Kidney epithelial cell (primary cell): ENCODE measurements at regions not wholly inside any gene's neighbourhood (a gene's known extent, or its start where the extent isn't known, plus 50 kb on each side); places are given as distances from the start of the nearest gene placed in this dataset.

Experiments
- DNase-seq: peaks from one replicate; pipeline ENCODE4 v3.0.0-alpha.2; 2010; ENCODE audit warnings: low read depth
- H3K27me3 ChIP-seq: 2 replicates; pipeline ENCODE4 v1.6.0; 2011; ENCODE audit warnings: low read length; ENCODE audit not compliant: control insufficient read depth, insufficient read depth
- H3K36me3 ChIP-seq: 2 replicates; pipeline ENCODE4 v1.5.1; 2011; ENCODE audit warnings: low read length; ENCODE audit not compliant: control insufficient read depth, insufficient read depth
- H3K4me3 ChIP-seq: 2 replicates; pipeline ENCODE4 v1.5.1; 2011; ENCODE audit warnings: low read depth, mild to moderate bottlenecking, control low read depth, low read length
- TF ChIP-seq, protein P1 (sequence below): IDR thresholded peaks from 2 replicates; pipeline ENCODE4 v1.5.1; 2011; ENCODE audit warnings: mild to moderate bottlenecking, moderate library complexity, low read length, control low read depth, inconsistent platforms; ENCODE audit not compliant: insufficient read depth, poor library complexity, severe bottlenecking

DNA sequence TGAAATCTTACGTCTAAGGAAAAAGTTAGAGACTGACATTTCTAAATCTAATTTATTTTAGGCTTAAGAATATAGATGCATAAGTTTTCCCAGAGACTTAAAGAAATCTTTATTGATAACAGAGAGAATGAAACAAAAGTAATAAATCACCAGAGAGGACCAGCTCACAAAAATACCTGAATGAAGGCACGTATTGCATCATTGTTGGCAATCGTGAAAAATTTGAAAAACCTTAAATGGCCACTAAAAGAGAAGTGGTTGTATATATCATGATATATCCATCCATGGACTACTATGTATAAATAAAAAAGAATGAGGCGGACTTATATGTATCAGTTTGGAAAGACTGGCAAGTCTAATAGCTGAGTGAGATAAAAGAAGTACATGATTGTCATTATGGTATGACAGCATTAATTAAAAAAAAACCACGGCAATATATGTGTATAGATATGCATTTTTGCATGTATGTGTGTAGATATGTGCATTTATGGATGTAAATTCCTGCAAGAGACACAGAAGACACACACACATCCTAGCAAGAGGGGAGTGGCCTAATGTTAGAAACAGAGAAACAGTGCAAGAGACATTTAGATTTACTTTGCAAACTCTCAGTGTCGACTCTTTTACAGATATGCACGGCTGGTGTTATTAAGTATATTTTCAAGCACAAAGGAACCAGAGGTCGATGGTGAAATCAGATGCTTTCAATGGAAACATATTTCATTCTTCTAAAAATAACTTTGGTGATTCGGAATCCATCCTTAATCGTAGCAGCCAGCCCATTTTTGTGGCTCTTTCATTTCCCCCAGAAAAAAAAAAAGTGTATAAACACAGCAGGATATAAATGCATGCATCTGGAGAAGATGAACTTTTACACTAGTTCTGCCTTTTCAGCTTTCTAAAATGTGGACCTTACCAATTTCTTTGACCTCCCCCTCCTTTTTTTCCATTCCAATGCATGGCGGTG is 156.1 kb upstream of the SALL4 start:
- Histone ChIP-seq H3K36me3 (no peaks in the 10 kb centered on the region), H3K27me3 (no peaks in the 10 kb centered on the region), H3K4me3 (no peak overlapping the region)
- TF ChIP-seq, protein P1, sequence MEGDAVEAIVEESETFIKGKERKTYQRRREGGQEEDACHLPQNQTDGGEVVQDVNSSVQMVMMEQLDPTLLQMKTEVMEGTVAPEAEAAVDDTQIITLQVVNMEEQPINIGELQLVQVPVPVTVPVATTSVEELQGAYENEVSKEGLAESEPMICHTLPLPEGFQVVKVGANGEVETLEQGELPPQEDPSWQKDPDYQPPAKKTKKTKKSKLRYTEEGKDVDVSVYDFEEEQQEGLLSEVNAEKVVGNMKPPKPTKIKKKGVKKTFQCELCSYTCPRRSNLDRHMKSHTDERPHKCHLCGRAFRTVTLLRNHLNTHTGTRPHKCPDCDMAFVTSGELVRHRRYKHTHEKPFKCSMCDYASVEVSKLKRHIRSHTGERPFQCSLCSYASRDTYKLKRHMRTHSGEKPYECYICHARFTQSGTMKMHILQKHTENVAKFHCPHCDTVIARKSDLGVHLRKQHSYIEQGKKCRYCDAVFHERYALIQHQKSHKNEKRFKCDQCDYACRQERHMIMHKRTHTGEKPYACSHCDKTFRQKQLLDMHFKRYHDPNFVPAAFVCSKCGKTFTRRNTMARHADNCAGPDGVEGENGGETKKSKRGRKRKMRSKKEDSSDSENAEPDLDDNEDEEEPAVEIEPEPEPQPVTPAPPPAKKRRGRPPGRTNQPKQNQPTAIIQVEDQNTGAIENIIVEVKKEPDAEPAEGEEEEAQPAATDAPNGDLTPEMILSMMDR = no peak
- DNase-seq = no peak

DNA sequence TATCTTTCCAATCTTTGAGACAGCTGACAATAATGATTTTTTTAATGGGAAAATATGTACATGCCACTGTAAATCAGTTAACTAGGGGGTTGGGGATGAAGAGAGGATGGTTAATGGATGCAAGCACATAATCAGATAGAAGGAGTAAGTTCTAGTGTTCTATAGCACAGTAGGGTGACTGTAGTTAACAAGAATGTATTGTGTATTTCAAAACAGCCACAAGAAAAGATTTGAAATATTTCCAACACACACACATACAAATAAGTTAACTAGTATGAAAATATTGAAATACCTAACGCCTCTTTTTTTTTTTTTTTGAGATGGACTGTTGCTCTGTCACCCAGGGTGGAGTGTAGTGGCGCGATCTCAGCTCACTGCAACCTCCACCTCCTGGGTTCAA is 153.4 kb upstream of the SALL4 start:
- no peaks in the 10 kb centered on the region for H3K27me3 ChIP-seq
- TF ChIP-seq, protein P1 = no peak
- no peak for DNase-seq
- H3K36me3 ChIP-seq = no peaks in the 10 kb centered on the region
- no peak overlapping the region for H3K4me3 ChIP-seq

DNA sequence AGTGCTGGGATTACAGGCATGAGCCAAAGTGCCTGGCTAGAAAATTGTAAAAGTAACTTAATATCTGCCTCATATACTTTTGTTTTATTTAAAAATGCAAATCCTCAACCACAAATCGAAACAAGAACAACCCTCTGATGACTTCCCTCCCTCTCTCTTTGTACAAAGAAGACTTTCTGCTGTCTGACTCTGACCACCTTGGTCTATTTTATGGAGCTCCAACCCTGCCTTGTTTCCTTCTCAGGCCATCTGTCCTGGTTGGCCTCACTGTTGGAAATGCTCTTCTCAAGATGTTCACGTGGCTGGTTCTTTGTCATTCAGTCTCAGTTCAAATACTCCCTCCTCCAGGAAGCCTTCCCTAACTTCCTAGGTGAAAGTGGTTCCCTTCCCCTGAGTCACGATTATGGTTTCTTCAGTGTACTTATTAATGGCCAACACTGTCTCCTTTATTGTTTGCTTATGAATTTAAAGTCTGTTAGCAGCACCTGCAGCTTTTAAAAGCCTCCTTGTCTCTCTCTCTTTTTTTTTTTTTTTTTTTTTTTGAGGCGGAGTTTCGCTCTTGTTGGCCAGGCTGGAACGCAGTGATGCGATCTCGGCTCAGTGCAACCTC is 151.5 kb upstream of the SALL4 start:
- Histone ChIP-seq H3K27me3 (no peaks in the 10 kb centered on the region), H3K36me3 (no peaks in the 10 kb centered on the region), H3K4me3 (no peak overlapping the region)
- DNase-seq = no peak
- TF ChIP-seq, protein P1 = no peak

DNA sequence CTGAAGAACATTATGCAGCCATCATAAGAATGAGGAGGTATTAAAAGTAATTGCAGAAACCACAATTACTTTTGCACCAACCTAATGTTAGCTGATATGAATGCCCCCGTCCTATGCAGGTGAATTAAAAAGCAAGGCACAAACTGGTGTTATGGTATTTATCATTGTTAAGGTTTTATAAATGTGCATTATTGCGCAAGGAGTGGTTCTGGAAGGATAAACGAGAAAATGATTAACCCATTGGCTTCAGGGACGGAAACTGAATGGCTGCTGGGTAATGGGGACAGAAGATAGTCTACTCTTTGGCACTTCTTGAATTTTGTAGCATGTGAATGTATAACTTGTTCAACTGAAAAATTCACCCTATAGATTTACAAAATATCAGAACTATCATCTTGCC is 148.6 kb upstream of the SALL4 start:
- Histone ChIP-seq H3K36me3 (no peaks in the 10 kb centered on the region), H3K4me3 (no peak overlapping the region), H3K27me3 (no peaks in the 10 kb centered on the region)
- no peak for DNase-seq
- TF ChIP-seq, protein P1 = no peak

DNA sequence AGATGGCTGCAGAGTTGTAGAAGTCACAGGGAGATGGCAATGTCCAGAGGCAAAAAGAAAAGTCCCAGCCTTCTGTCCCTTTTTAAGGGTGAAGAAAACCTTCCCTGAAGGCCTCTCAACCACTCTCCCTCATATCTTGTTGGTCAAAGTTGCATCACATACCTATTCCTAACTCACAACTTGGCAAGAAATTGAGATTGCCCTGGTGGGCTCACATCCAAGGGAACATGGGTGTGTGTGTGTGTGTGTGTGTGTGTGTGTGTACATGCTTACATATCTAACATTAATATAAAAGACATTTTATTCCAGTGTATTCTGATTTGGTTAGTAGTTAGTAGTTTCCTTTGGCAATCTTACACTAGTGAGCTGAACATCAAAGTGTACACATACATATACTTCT is 144.3 kb upstream of the SALL4 start:
- H3K4me3 ChIP-seq = no peak overlapping the region
- TF ChIP-seq, protein P1 = no peak
- no peaks in the 10 kb centered on the region for H3K27me3 ChIP-seq
- no peaks in the 10 kb centered on the region for H3K36me3 ChIP-seq
- no peak for DNase-seq

DNA sequence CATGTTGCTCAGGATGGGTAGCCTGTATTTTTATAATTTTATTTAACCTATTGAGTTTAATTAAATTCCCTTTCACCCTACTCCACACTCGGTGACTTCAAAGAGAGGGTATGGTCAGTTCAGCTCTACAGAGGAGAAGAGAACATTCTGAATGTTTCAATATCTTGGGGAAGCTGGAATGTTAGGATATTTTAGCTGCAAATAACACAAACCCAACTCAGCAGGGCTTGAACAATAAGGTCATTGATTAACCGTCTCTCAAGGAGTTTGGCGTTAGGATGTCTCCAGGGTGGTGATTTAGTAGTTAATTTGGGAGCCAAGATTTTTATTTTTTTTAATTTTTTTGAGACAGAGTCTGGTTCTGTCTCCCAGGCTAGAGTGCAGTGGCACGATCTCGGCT is 143.6 kb upstream of the SALL4 start:
- Histone ChIP-seq H3K4me3 (no peak overlapping the region), H3K27me3 (no peaks in the 10 kb centered on the region), H3K36me3 (no peaks in the 10 kb centered on the region)
- no peak for DNase-seq
- TF ChIP-seq, protein P1 = no peak
